ENCODE measurements at regions not wholly inside any gene's neighbourhood (a gene's known extent, or its start where the extent isn't known, plus 50 kb on each side); places are given as distances from the start of the nearest gene placed in this dataset.

DNA sequence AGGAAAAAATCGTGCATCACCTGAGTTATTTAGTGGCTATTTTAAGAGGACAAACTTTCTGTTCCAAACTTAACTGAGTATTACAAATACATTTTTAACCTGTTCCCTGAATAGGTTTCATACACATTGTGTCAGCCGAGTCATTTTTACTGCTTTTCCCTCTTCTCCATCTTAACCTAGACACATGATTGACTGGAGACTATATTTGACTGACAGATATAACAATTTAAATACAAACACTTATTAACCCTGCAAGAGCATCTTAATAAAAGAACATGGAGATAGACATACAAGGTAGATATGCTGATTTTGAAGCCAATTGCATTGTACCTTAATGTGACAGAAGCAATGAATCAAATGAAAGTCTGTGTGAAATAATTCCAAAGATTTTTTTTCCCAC is 810.5 kb upstream of the ARPP21 start:
- TF ChIP-seq, protein P1, sequence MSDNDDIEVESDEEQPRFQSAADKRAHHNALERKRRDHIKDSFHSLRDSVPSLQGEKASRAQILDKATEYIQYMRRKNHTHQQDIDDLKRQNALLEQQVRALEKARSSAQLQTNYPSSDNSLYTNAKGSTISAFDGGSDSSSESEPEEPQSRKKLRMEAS (CRISPR knock-in tag; IDR thresholded peaks at IDR 0.05) = no peak
- TF ChIP-seq, protein P2, sequence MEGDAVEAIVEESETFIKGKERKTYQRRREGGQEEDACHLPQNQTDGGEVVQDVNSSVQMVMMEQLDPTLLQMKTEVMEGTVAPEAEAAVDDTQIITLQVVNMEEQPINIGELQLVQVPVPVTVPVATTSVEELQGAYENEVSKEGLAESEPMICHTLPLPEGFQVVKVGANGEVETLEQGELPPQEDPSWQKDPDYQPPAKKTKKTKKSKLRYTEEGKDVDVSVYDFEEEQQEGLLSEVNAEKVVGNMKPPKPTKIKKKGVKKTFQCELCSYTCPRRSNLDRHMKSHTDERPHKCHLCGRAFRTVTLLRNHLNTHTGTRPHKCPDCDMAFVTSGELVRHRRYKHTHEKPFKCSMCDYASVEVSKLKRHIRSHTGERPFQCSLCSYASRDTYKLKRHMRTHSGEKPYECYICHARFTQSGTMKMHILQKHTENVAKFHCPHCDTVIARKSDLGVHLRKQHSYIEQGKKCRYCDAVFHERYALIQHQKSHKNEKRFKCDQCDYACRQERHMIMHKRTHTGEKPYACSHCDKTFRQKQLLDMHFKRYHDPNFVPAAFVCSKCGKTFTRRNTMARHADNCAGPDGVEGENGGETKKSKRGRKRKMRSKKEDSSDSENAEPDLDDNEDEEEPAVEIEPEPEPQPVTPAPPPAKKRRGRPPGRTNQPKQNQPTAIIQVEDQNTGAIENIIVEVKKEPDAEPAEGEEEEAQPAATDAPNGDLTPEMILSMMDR (IDR thresholded peaks at IDR 0.05) = no peak
- TF ChIP-seq ETV6 (CRISPR knock-in tag; IDR thresholded peaks at IDR 0.05) = no peak
- TF ChIP-seq, protein P3, sequence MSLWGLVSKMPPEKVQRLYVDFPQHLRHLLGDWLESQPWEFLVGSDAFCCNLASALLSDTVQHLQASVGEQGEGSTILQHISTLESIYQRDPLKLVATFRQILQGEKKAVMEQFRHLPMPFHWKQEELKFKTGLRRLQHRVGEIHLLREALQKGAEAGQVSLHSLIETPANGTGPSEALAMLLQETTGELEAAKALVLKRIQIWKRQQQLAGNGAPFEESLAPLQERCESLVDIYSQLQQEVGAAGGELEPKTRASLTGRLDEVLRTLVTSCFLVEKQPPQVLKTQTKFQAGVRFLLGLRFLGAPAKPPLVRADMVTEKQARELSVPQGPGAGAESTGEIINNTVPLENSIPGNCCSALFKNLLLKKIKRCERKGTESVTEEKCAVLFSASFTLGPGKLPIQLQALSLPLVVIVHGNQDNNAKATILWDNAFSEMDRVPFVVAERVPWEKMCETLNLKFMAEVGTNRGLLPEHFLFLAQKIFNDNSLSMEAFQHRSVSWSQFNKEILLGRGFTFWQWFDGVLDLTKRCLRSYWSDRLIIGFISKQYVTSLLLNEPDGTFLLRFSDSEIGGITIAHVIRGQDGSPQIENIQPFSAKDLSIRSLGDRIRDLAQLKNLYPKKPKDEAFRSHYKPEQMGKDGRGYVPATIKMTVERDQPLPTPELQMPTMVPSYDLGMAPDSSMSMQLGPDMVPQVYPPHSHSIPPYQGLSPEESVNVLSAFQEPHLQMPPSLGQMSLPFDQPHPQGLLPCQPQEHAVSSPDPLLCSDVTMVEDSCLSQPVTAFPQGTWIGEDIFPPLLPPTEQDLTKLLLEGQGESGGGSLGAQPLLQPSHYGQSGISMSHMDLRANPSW (CRISPR knock-in tag; conservative IDR thresholded peaks at IDR 0.05; ENCODE audit: low read depth) = no peak

All from WTC11 (cell line).